Kidney epithelial cell (primary cell): ENCODE measurements at regions not wholly inside any gene's neighbourhood (a gene's known extent, or its start where the extent isn't known, plus 50 kb on each side); places are given as distances from the start of the nearest gene placed in this dataset.

ENCODE experiments used
- DNase-seq: peaks from one replicate; pipeline ENCODE4 v3.0.0-alpha.2; 2010; ENCODE audit warnings: low read depth
- H3K27me3 ChIP-seq: 2 replicates; pipeline ENCODE4 v1.6.0; 2011; ENCODE audit warnings: low read length; ENCODE audit not compliant: control insufficient read depth, insufficient read depth
- H3K36me3 ChIP-seq: 2 replicates; pipeline ENCODE4 v1.5.1; 2011; ENCODE audit warnings: low read length; ENCODE audit not compliant: control insufficient read depth, insufficient read depth
- H3K4me3 ChIP-seq: 2 replicates; pipeline ENCODE4 v1.5.1; 2011; ENCODE audit warnings: low read depth, mild to moderate bottlenecking, control low read depth, low read length
- CTCF ChIP-seq: IDR thresholded peaks from 2 replicates; pipeline ENCODE4 v1.5.1; 2011; ENCODE audit warnings: mild to moderate bottlenecking, moderate library complexity, low read length, control low read depth, inconsistent platforms; ENCODE audit not compliant: insufficient read depth, poor library complexity, severe bottlenecking

DNA sequence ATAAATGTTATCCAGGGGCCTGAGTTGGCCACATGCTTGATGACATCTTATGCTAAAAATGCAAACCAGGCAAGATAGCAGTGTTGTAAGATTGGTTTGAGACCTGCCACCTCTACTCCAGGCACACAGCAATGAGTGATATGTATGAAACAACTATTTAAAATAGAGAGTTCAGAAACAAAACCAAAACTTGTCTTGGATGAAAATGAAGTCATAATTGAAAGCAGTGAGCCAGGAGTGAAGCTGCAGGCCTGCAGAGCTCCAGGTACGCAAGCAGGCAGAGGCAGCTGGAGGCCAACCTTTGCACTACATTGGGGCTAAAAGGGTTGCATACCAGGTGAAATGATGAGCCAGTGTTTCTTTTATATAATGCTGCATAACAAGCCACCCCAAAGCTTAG lies 89.2 kb upstream of the SPATS2L start:
- no peak for TF ChIP-seq CTCF
- no peak for DNase-seq
- Histone ChIP-seq H3K4me3 (no peak overlapping the region), H3K27me3 (no peaks in the 10 kb centered on the region), H3K36me3 (no peaks in the 10 kb centered on the region)

DNA sequence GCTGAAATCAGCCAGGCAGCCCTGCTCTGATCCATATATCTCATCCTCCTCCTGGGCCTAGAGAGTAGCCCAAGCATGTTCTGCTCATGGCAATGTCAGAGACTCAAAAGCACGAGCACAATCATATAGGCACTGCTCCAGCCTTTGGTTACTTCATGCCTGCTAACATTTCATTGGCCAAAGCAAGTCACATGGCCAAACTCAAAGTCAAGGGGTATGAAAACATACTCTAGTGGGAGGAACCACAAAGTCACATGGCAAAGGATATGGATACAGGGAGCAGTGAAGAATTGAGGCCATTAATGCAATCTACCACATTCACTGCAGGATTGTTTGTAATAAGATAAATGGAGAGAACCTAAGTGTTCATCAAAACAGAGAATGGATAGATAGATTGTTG lies 87.8 kb upstream of the SPATS2L start:
- TF ChIP-seq CTCF, result no peak
- H3K27me3 ChIP-seq, result no peaks in the 10 kb centered on the region

GRCh38 chr2:200219309-200220113 lies 87.0 kb upstream of the SPATS2L start:
- no peak overlapping the region for H3K4me3 ChIP-seq
- H3K36me3 ChIP-seq, result no peaks in the 10 kb centered on the region
- no peaks in the 10 kb centered on the region for H3K27me3 ChIP-seq
- no peak for TF ChIP-seq CTCF
- DNase-seq, result no peak

More for the DNA sequence above, 87.8 kb upstream of the SPATS2L start:
- Histone ChIP-seq H3K36me3 (no peaks in the 10 kb centered on the region), H3K4me3 (no peak overlapping the region)
- no peak for DNase-seq

GRCh38 chr2:200220251-200220650 lies 86.2 kb upstream of the SPATS2L start:
- TF ChIP-seq CTCF, result no peak
- no peaks in the 10 kb centered on the region for H3K36me3 ChIP-seq
- no peaks in the 10 kb centered on the region for H3K27me3 ChIP-seq
- no peak overlapping the region for H3K4me3 ChIP-seq
- no peak for DNase-seq

DNA sequence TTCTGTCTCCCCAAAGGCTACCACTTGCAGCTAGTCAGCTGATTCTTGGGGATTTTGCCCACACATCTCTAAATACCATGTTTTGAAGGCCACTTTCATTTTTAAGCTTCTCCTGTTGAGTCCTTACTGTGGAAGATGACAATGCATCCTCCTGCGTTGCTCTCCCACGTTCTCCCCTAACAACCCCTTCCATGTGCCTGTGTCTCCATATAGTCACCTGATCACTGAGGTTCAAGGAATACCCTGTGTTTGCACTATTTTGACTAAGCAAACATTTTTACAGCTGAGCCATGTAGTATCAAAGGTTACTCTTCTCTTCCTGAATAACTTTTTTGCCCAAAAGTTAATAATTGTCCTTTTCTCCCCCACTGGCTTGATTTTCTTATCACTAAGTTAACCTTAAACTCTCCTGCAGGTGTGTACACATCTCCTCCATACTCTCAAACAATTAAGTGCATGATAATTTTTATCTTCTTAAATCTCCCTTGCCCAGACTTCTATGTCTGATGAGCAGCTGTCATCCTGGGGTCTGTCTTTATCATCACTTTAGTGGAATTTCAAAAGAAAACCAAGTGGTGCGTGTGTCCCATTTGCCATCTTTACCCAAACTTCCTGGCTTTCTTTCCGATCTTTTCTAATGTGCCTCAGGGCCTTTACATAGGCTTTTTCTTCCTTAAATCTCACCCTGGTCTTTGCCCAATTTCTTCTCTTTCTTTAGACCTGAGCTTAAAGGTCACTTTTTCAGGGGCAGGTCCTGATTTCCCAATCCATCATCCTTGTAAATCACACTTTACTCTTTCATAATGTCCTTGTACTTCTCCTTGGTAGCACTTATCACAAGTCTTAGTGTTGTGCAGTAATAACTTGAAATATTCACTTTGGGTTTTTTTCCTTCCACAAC lies 85.2 kb upstream of the SPATS2L start:
- TF ChIP-seq CTCF, result no peak
- no peak for DNase-seq
- no peak overlapping the region for H3K4me3 ChIP-seq
- no peaks in the 10 kb centered on the region for H3K27me3 ChIP-seq
- no peaks in the 10 kb centered on the region for H3K36me3 ChIP-seq
